ENCODE measurements at regions not wholly inside any gene's neighbourhood (a gene's known extent, or its start where the extent isn't known, plus 50 kb on each side); places are given as distances from the start of the nearest gene placed in this dataset.

GRCh38 chr6:74942130-74942529 is 263.7 kb downstream of the COL12A1 start:
- Histone ChIP-seq H3K27me3 (no peaks in the 10 kb centered on the region), H3K27ac (no peak overlapping the region), H3K4me3 (no peak overlapping the region), H3K4me1 (no peaks in the 10 kb centered on the region), H3K36me3 (no peaks in the 10 kb centered on the region), H3K9me3 (no peaks in the 10 kb centered on the region)
- no peak for DNase-seq
- TF ChIP-seq POLR2A (IDR thresholded peaks at IDR 0.05) (no peak), POLR2AphosphoS5 (IDR thresholded peaks at IDR 0.05) (no peak), CTCF (IDR thresholded peaks at IDR 0.05) (no peak), EP300 (IDR thresholded peaks at IDR 0.05) (no peak)
- no peak for ATAC-seq (ENCODE audit: low FRiP score in 2 of 2)
- WGBS, 2 donors, result 69 to 76% methylated on average over 3 of the region's 3 CpGs

GRCh38 chr6:74941424-74941823 is 264.4 kb downstream of the COL12A1 start:
- WGBS, 2 donors, result 59 to 61% methylated on average over 1 of the region's 1 CpG
- TF ChIP-seq CTCF (IDR thresholded peaks at IDR 0.05) (no peak), EP300 (IDR thresholded peaks at IDR 0.05) (no peak), POLR2A (IDR thresholded peaks at IDR 0.05) (no peak), POLR2AphosphoS5 (IDR thresholded peaks at IDR 0.05) (no peak)
- DNase-seq (no peak), ATAC-seq (ENCODE audit: low FRiP score in 2 of 2) (no peak)
- Histone ChIP-seq H3K4me1 (no peaks in the 10 kb centered on the region), H3K4me3 (no peak overlapping the region), H3K9me3 (no peaks in the 10 kb centered on the region), H3K36me3 (no peaks in the 10 kb centered on the region), H3K27ac (no peak overlapping the region), H3K27me3 (no peaks in the 10 kb centered on the region)

GRCh38 chr6:74939721-74940620 is 265.9 kb downstream of the COL12A1 start:
- no peak for TF ChIP-seq CTCF (IDR thresholded peaks at IDR 0.05)
- no peak for TF ChIP-seq POLR2AphosphoS5 (IDR thresholded peaks at IDR 0.05)
- no peak for TF ChIP-seq EP300 (IDR thresholded peaks at IDR 0.05)
- TF ChIP-seq POLR2A (IDR thresholded peaks at IDR 0.05), result no peak
- Histone ChIP-seq H3K27ac (no peak overlapping the region), H3K36me3 (no peaks in the 10 kb centered on the region), H3K27me3 (no peaks in the 10 kb centered on the region), H3K9me3 (no peaks in the 10 kb centered on the region), H3K4me1 (no peaks in the 10 kb centered on the region), H3K4me3 (no peak overlapping the region)
- 69% methylated on average over 4 of the region's 4 CpGs for WGBS, 2 donors
- DNase-seq, result no peak
- ATAC-seq (ENCODE audit: low FRiP score in 2 of 2), result no peak

GRCh38 chr6:74939151-74939708 is 266.6 kb downstream of the COL12A1 start:
- TF ChIP-seq CTCF (IDR thresholded peaks at IDR 0.05), result no peak
- no peak for TF ChIP-seq POLR2AphosphoS5 (IDR thresholded peaks at IDR 0.05)
- no peak for TF ChIP-seq POLR2A (IDR thresholded peaks at IDR 0.05)
- TF ChIP-seq EP300 (IDR thresholded peaks at IDR 0.05), result no peak
- no peak overlapping the region for H3K27ac ChIP-seq
- no peak overlapping the region for H3K4me3 ChIP-seq
- no peak for ATAC-seq (ENCODE audit: low FRiP score in 2 of 2)
- no peaks in the 10 kb centered on the region for H3K36me3 ChIP-seq
- DNase-seq, result no peak
- H3K27me3 ChIP-seq, result no peaks in the 10 kb centered on the region
- H3K9me3 ChIP-seq, result no peaks in the 10 kb centered on the region
- 65 to 69% methylated on average over 2 of the region's 2 CpGs for WGBS, 2 donors
- H3K4me1 ChIP-seq, result no peaks in the 10 kb centered on the region

Data from upper lobe of left lung (tissue), 6 donors.